ENCODE measurements at regions not wholly inside any gene's neighbourhood (a gene's known extent, or its start where the extent isn't known, plus 50 kb on each side); places are given as distances from the start of the nearest gene placed in this dataset.

GRCh38 chrX:8232406-8232805 lies 61.3 kb upstream of the VCX2 start:
- ATAC-seq (ENCODE audit: insufficient read depth, low read depth): no peak

GRCh38 chrX:8233091-8233490 lies 62.0 kb upstream of the VCX2 start:
- Histone ChIP-seq H3K9me3 (ENCODE audit: insufficient read depth, low read length, severe bottlenecking) (no peaks in the 10 kb centered on the region), H3K79me2 (ENCODE audit: insufficient read depth, low read length) (no peaks in the 10 kb centered on the region), H3K36me3 (ENCODE audit: insufficient read depth, low read length) (no peaks in the 10 kb centered on the region), H3K4me2 (ENCODE audit: insufficient read depth, low read length) (no peak overlapping the region), H3K4me3 (ENCODE audit: low read depth in 1 of 2, low read length in 2 of 2) (no peak overlapping the region), H2AFZ (ENCODE audit: low read depth, low read length) (no peak overlapping the region), H4K20me1 (ENCODE audit: insufficient read depth, low read length) (no peaks in the 10 kb centered on the region), H3K27ac (ENCODE audit: low read length) (no peak overlapping the region), H3K27me3 (ENCODE audit: insufficient read depth, low read length, poor library complexity) (no peaks in the 10 kb centered on the region), H3K9ac (ENCODE audit: low read depth, low read length) (no peak overlapping the region), H3K4me1 (ENCODE audit: insufficient read depth, low read length) (no peaks in the 10 kb centered on the region)
- DNase-seq (no peak), ATAC-seq (ENCODE audit: insufficient read depth, low read depth) (no peak)
- TF ChIP-seq CTCF (IDR thresholded peaks at IDR 0.05; ENCODE audit: borderline replicate concordance, extremely low read depth, low read length, poor library complexity, severe bottlenecking) (no peak), EZH2 (IDR thresholded peaks at IDR 0.05; ENCODE audit: borderline replicate concordance, low read depth, low read length, severe bottlenecking) (no peak)

More at GRCh38 chrX:8232406-8232805, 61.3 kb upstream of the VCX2 start:
- TF ChIP-seq EZH2 (IDR thresholded peaks at IDR 0.05; ENCODE audit: borderline replicate concordance, low read depth, low read length, severe bottlenecking) (no peak), CTCF (IDR thresholded peaks at IDR 0.05; ENCODE audit: borderline replicate concordance, extremely low read depth, low read length, poor library complexity, severe bottlenecking) (no peak)
- H3K27me3 ChIP-seq (ENCODE audit: insufficient read depth, low read length, poor library complexity): no peaks in the 10 kb centered on the region
- no peaks in the 10 kb centered on the region for H4K20me1 ChIP-seq (ENCODE audit: insufficient read depth, low read length)
- no peak overlapping the region for H3K4me3 ChIP-seq (ENCODE audit: low read depth in 1 of 2, low read length in 2 of 2)
- H3K9ac ChIP-seq (ENCODE audit: low read depth, low read length): no peak overlapping the region
- H3K36me3 ChIP-seq (ENCODE audit: insufficient read depth, low read length): no peaks in the 10 kb centered on the region
- no peak overlapping the region for H2AFZ ChIP-seq (ENCODE audit: low read depth, low read length)
- H3K9me3 ChIP-seq (ENCODE audit: insufficient read depth, low read length, severe bottlenecking): no peaks in the 10 kb centered on the region
- no peak overlapping the region for H3K4me2 ChIP-seq (ENCODE audit: insufficient read depth, low read length)
- H3K27ac ChIP-seq (ENCODE audit: low read length): no peak overlapping the region
- no peaks in the 10 kb centered on the region for H3K4me1 ChIP-seq (ENCODE audit: insufficient read depth, low read length)
- no peak for DNase-seq
- H3K79me2 ChIP-seq (ENCODE audit: insufficient read depth, low read length): no peaks in the 10 kb centered on the region

DNA sequence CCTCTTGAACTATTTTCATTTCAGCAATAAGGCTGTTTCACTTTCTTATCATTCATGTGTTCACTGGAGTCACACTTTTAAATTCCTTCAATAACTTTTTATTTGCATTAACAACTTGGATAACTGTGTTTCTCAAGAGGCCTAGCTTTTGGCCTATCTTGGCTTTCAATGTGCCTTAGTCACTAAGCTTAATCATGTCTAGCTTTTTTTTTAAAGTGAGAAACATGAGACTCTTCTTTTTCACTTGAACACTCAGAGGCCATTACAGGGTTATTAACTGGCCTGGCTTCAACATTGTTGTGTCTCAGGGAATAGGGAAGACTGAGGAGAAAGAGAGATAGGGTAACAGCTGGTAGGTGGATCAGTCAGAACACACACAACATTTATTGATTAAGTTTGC lies 64.0 kb upstream of the VCX2 start:
- no peaks in the 10 kb centered on the region for H3K79me2 ChIP-seq (ENCODE audit: insufficient read depth, low read length)
- H3K4me2 ChIP-seq (ENCODE audit: insufficient read depth, low read length): no peak overlapping the region
- H3K36me3 ChIP-seq (ENCODE audit: insufficient read depth, low read length): no peaks in the 10 kb centered on the region
- no peak overlapping the region for H2AFZ ChIP-seq (ENCODE audit: low read depth, low read length)
- no peaks in the 10 kb centered on the region for H3K4me1 ChIP-seq (ENCODE audit: insufficient read depth, low read length)
- TF ChIP-seq CTCF (IDR thresholded peaks at IDR 0.05; ENCODE audit: borderline replicate concordance, extremely low read depth, low read length, poor library complexity, severe bottlenecking) (no peak), EZH2 (IDR thresholded peaks at IDR 0.05; ENCODE audit: borderline replicate concordance, low read depth, low read length, severe bottlenecking) (no peak)
- no peaks in the 10 kb centered on the region for H3K9me3 ChIP-seq (ENCODE audit: insufficient read depth, low read length, severe bottlenecking)
- no peak for ATAC-seq (ENCODE audit: insufficient read depth, low read depth)
- DNase-seq: no peak
- H3K27ac ChIP-seq (ENCODE audit: low read length): no peak overlapping the region
- H3K27me3 ChIP-seq (ENCODE audit: insufficient read depth, low read length, poor library complexity): no peaks in the 10 kb centered on the region
- H3K9ac ChIP-seq (ENCODE audit: low read depth, low read length): no peak overlapping the region
- no peaks in the 10 kb centered on the region for H4K20me1 ChIP-seq (ENCODE audit: insufficient read depth, low read length)
- no peak overlapping the region for H3K4me3 ChIP-seq (ENCODE audit: low read depth in 1 of 2, low read length in 2 of 2)

GRCh38 chrX:8237718-8238117 lies 66.7 kb upstream of the VCX2 start:
- Histone ChIP-seq H3K79me2 (ENCODE audit: insufficient read depth, low read length) (no peaks in the 10 kb centered on the region), H3K27me3 (ENCODE audit: insufficient read depth, low read length, poor library complexity) (peaks cover 3% of the 10 kb centered on the region), H3K4me2 (ENCODE audit: insufficient read depth, low read length) (no peak overlapping the region), H3K4me1 (ENCODE audit: insufficient read depth, low read length) (no peaks in the 10 kb centered on the region), H3K9ac (ENCODE audit: low read depth, low read length) (no peak overlapping the region), H3K27ac (ENCODE audit: low read length) (no peak overlapping the region), H2AFZ (ENCODE audit: low read depth, low read length) (no peak overlapping the region; the same call in 1 of the 2 replicates), H3K4me3 (ENCODE audit: low read depth in 1 of 2, low read length in 2 of 2) (no peak overlapping the region), H4K20me1 (ENCODE audit: insufficient read depth, low read length) (no peaks in the 10 kb centered on the region), H3K36me3 (ENCODE audit: insufficient read depth, low read length) (no peaks in the 10 kb centered on the region), H3K9me3 (ENCODE audit: insufficient read depth, low read length, severe bottlenecking) (no peaks in the 10 kb centered on the region)
- no peak for TF ChIP-seq CTCF (IDR thresholded peaks at IDR 0.05; ENCODE audit: borderline replicate concordance, extremely low read depth, low read length, poor library complexity, severe bottlenecking)
- no peak for TF ChIP-seq EZH2 (IDR thresholded peaks at IDR 0.05; ENCODE audit: borderline replicate concordance, low read depth, low read length, severe bottlenecking)
- ATAC-seq (ENCODE audit: insufficient read depth, low read depth): no peak
- no peak for DNase-seq

Measured in DND-41 (cell line).